Prostate gland (tissue), 2 donors: ENCODE measurements at regions not wholly inside any gene's neighbourhood (a gene's known extent, or its start where the extent isn't known, plus 50 kb on each side); places are given as distances from the start of the nearest gene placed in this dataset.

Experiments
- POLR2A ChIP-seq: fragments of 450-650 bp; IDR thresholded peaks from one replicate; pipeline ENCODE4 v1.6.1; 2016; ENCODE audit warnings: antibody characterized with exemption, mild to moderate bottlenecking
- TF ChIP-seq, protein P1 (sequence below), 4 experiments: fragments of 200-600 bp in 2 of 4; fragments of 450-650 bp in 2 of 4; sonication (generic) in 2 of 4; IDR thresholded peaks; 1 replicate in 3 of 4; 2 replicates in 1 of 4; pipeline ENCODE4 v1.5.1; 2016 to 2019; ENCODE audit warnings: antibody characterized with exemption in 4 of 4, mild to moderate bottlenecking in 2 of 4, moderate library complexity in 2 of 4

- TF ChIP-seq, protein P1, sequence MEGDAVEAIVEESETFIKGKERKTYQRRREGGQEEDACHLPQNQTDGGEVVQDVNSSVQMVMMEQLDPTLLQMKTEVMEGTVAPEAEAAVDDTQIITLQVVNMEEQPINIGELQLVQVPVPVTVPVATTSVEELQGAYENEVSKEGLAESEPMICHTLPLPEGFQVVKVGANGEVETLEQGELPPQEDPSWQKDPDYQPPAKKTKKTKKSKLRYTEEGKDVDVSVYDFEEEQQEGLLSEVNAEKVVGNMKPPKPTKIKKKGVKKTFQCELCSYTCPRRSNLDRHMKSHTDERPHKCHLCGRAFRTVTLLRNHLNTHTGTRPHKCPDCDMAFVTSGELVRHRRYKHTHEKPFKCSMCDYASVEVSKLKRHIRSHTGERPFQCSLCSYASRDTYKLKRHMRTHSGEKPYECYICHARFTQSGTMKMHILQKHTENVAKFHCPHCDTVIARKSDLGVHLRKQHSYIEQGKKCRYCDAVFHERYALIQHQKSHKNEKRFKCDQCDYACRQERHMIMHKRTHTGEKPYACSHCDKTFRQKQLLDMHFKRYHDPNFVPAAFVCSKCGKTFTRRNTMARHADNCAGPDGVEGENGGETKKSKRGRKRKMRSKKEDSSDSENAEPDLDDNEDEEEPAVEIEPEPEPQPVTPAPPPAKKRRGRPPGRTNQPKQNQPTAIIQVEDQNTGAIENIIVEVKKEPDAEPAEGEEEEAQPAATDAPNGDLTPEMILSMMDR (IDR thresholded peaks at IDR 0.05) = no peak
- TF ChIP-seq POLR2A = no peak
Measured at GRCh38 chr20:11352041-11352440, 565.7 kb upstream of the BTBD3 start.
